GM12872 (cell line): ENCODE measurements at regions not wholly inside any gene's neighbourhood (a gene's known extent, or its start where the extent isn't known, plus 50 kb on each side); places are given as distances from the start of the nearest gene placed in this dataset.

Experiments used
- CTCF ChIP-seq: IDR thresholded peaks from 3 replicates; pipeline ENCODE4 v1.5.1; 2011; ENCODE audit warnings: low read depth, mild to moderate bottlenecking, low read length, moderate library complexity; ENCODE audit not compliant: insufficient read depth

DNA sequence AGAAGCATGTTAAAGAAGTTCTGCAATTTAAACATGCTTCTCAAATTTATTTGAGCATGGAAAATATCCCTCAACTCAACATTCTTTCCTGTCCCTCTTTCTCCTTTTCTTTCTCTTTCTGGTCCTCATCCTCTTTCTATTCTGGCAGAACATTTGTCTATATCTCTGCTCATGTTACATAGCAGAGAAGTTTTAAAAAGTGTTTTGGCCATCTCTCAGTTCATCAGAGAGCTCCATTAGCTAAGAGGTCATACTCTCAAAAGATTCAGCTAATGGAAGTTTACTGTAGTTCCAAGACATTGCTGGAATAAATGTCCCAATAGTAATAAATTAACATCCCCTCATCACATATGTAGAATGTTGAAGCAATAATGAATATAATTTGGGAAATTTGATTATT, 53.5 kb downstream of the XCL2 start:
- TF ChIP-seq CTCF, result no peak

- no peak for TF ChIP-seq CTCF
Measured at GRCh38 chr1:168488138-168488537, 55.7 kb downstream of the XCL2 start.

GRCh38 chr1:168485048-168485447, 58.7 kb downstream of the XCL2 start:
- no peak for TF ChIP-seq CTCF

DNA sequence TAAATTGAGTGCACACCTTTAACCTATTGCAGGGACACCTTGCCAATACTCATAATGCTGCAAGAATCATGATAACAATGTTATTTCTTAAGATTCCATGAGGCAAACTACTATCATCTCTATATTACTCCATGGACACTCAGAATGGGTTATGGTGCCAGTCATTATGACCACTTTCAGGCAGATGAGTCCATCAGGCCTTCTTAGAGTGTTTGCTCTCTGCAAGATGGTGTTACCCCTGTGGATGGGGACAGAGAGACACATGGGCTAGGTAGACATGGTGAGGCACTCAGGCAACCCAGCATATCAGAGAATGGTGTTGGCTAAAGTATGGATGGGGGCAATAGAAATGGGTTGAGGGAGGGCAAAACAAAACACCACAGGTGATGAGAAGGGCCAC, 59.7 kb downstream of the XCL2 start:
- TF ChIP-seq CTCF, result no peak

GRCh38 chr1:168483539-168483938, 60.3 kb downstream of the XCL2 start:
- TF ChIP-seq CTCF, result no peak

GRCh38 chr1:168482106-168482505, 61.7 kb downstream of the XCL2 start:
- TF ChIP-seq CTCF, result no peak

DNA sequence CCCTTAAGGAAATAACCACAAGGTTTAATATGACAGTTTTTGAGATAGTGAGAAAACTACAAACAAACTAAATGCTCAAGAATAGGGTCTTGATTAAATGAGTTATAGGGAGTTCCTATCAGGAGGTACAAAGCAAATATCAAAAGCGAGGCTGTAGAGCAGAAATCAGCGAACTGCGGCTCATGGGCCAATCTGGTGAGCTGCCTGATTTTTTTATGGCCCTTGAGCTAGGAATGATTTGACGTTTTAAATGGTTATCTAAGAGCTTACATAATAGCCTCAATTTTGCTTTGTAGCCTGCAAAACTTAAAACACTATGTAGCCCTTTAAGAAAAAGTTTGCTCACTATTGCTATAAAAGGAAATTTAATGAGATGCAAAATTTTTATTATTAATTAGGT, 62.2 kb downstream of the XCL2 start:
- no peak for TF ChIP-seq CTCF

GRCh38 chr1:168480997-168481396, 62.8 kb downstream of the XCL2 start:
- TF ChIP-seq CTCF, result no peak
